ENCODE measurements at regions not wholly inside any gene's neighbourhood (a gene's known extent, or its start where the extent isn't known, plus 50 kb on each side); places are given as distances from the start of the nearest gene placed in this dataset.
"Not testable (repeated sequence)": the region's sequence is repeated elsewhere in the genome, so short reads cannot be mapped to it uniquely, and the experiment has no call there.

- not testable (repeated sequence) for H3K4me3 ChIP-seq; H3K4me1 ChIP-seq; H3K27me3 ChIP-seq; DNase-seq (ENCODE audit: low spot score in 2 of 2); H3K9me3 ChIP-seq; H3K36me3 ChIP-seq; H3K27ac ChIP-seq
- WGBS, 2 donors, result 72 to 80% methylated on average over 2 to 3 of the region's 6 CpGs
Observed at GRCh38 chr1:146645978-146646604, 292.0 kb upstream of the NBPF12 start.

DNA sequence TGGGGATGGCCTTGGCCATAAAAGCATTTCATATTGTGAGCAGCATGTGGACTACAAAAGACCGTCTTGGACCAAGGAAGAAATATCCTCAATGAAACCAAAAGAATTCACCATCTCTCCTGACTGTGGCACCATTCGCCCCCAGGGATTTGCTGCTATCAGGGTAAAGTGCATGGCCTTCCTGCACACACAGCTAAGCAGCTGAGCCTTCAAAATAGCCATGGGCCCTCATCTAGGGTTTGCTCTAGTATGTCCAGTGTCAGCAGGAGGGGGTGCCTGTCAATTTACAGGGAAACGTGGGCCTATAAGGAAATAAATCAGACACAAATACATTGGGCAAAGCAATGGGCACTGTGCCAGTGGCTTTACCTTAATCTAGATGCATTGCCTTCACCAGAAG, 296.6 kb upstream of the NBPF12 start:
- not testable (repeated sequence) for H3K4me3 ChIP-seq; H3K27me3 ChIP-seq; H3K4me1 ChIP-seq; H3K36me3 ChIP-seq; DNase-seq (ENCODE audit: low spot score in 2 of 2); H3K9me3 ChIP-seq; H3K27ac ChIP-seq
- 64 to 67% methylated on average over 1 of the region's 3 CpGs for WGBS, 2 donors

- H3K27me3 ChIP-seq; H3K4me3 ChIP-seq; H3K27ac ChIP-seq; H3K4me1 ChIP-seq; H3K9me3 ChIP-seq; DNase-seq (ENCODE audit: low spot score in 2 of 2); H3K36me3 ChIP-seq: not testable (repeated sequence)
- 86 to 91% methylated on average over 5 of the region's 5 CpGs for WGBS, 2 donors
Observed at GRCh38 chr1:146640671-146641070, 297.5 kb upstream of the NBPF12 start.

DNA sequence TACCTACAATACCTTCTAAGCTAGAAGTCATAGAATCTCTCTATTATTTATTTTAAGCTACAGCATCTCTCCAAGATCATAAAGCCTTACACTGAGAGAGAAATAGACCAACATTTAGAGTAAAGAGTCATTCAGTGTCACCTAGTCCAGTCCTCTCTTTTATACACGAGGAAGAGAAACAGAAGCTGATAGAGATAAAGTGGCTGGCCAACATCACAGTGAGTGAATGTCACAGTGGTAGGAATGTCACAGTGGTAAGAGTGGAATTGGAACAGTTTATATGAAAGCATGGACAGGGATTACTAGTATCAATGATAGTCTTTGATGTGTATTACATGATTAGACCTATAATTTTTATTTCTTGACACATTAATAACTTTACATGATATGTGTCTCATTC, 307.8 kb upstream of the NBPF12 start:
- not testable (repeated sequence) for H3K9me3 ChIP-seq; H3K4me3 ChIP-seq; H3K27ac ChIP-seq; H3K4me1 ChIP-seq; DNase-seq (ENCODE audit: low spot score in 2 of 2); H3K36me3 ChIP-seq; H3K27me3 ChIP-seq
- no CpG with 5 or more reads among the region's 1 CpG for WGBS, 2 donors

DNA sequence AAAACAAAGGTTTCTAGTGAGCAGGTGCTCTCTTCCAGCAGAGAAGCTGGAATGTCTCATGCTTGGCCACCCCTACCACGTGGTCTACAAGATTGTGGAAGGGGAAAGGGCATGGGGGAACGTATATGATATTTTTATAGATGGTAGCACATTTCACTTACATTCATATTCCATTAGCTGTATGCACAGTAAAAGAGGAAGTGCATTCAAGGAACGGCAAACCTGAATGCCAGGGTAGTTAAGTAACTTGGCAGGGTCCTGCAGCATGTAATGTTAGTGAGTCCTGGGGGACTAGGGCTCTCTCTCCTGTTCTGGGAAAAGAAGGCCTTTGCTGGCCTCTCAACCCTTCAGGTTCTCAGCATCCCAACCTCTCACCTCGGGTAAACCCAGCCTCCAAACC, 319.5 kb upstream of the NBPF12 start:
- H3K9me3 ChIP-seq; H3K27ac ChIP-seq; H3K4me1 ChIP-seq; H3K36me3 ChIP-seq; H3K4me3 ChIP-seq; DNase-seq (ENCODE audit: low spot score in 2 of 2); H3K27me3 ChIP-seq: not testable (repeated sequence)
- WGBS, 2 donors, result 60 to 72% methylated on average over 3 of the region's 4 CpGs

DNA sequence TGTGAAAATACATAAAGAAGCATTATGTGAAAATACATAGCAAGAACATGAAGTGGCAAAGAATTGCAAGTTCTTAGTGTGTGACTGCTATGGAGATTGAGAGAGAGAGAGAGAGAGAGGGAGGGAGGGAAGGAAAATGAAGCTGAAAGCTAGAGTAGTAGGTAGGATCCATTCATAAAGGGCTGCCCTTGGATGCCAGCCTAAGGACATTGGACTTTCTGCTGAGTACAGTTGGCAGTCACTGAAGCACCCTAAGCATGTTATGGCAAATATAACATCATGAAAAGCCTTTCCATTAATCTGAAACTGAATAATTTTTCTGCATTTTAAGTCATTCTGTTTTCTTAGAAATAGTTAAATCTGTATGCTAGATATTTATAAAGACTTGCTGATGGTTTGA, 333.4 kb upstream of the NBPF12 start:
- not testable (repeated sequence) for H3K4me1 ChIP-seq; H3K27me3 ChIP-seq; H3K36me3 ChIP-seq; DNase-seq (ENCODE audit: low spot score in 2 of 2); H3K27ac ChIP-seq; H3K9me3 ChIP-seq; H3K4me3 ChIP-seq

GRCh38 chr1:146600720-146601307, 337.3 kb upstream of the NBPF12 start:
- WGBS, 2 donors, result 16 to 23% methylated on average over 1 to 2 of the region's 3 CpGs
- DNase-seq (ENCODE audit: low spot score in 2 of 2); H3K9me3 ChIP-seq; H3K36me3 ChIP-seq; H3K27me3 ChIP-seq; H3K4me3 ChIP-seq; H3K4me1 ChIP-seq; H3K27ac ChIP-seq: not testable (repeated sequence)

DNA sequence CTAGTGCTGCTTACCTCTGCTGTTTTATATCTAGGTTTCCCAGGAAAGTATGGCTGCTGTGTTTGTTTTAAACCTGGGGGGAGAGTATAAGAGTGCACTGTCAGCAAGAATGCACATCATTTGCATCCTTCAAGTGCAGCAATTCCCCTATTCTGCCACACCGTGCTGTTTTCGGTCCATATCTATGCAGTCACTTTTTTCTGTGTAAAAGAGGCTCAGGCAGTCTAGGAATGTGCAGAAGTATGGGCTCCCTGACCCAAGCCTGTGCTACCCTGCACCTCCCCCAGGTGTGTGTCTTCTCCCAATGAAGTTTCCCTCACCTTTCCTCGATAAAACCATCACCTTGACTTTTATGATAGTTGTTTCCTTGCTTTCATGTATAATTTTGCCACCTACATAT, 338.2 kb upstream of the NBPF12 start:
- not testable (repeated sequence) for H3K36me3 ChIP-seq; H3K4me1 ChIP-seq; DNase-seq (ENCODE audit: low spot score in 2 of 2); H3K27me3 ChIP-seq; H3K4me3 ChIP-seq; H3K27ac ChIP-seq; H3K9me3 ChIP-seq
- WGBS, 2 donors, result 89 to 91% methylated on average over 1 of the region's 3 CpGs

- H3K27ac ChIP-seq; DNase-seq (ENCODE audit: low spot score in 2 of 2); H3K4me3 ChIP-seq; H3K36me3 ChIP-seq; H3K9me3 ChIP-seq; H3K4me1 ChIP-seq; H3K27me3 ChIP-seq: not testable (repeated sequence)
- WGBS, 2 donors, result 100% methylated on average over 1 of the region's 1 CpG
Observed at GRCh38 chr1:146581229-146581628, 352.4 kb upstream of the NOTCH2NLA start.

GRCh38 chr1:146567541-146567940, 338.7 kb upstream of the NOTCH2NLA start:
- H3K4me3 ChIP-seq; DNase-seq (ENCODE audit: low spot score in 2 of 2); H3K27me3 ChIP-seq; H3K27ac ChIP-seq; H3K9me3 ChIP-seq; H3K4me1 ChIP-seq; H3K36me3 ChIP-seq: not testable (repeated sequence)
- 46% methylated on average over 2 of the region's 2 CpGs; no CpG with 5 or more reads in 1 of the 2 donors for WGBS, 2 donors

DNA sequence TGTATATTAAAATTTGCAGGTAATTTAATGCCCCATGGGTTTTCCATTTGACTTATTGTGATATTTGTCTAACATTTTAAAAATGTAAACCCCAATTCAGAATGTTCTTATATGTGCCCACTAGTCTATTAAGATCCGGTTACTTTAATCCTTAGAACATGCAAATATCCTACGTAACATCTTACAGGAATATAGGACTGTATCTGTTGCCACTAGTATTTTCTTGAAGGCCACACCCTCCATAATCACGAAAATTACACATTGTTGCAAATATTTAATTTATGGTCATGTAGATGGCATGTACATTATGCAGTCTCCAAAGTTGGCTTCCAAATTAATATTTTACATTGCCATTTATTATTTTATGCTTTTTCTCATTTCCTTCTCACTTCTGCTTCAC, 329.2 kb upstream of the NOTCH2NLA start:
- H3K4me3 ChIP-seq; H3K27ac ChIP-seq; H3K27me3 ChIP-seq; H3K36me3 ChIP-seq; H3K9me3 ChIP-seq; DNase-seq (ENCODE audit: low spot score in 2 of 2); H3K4me1 ChIP-seq: not testable (repeated sequence)
- WGBS, 2 donors, result 100% methylated on average over 2 of the region's 3 CpGs

DNA sequence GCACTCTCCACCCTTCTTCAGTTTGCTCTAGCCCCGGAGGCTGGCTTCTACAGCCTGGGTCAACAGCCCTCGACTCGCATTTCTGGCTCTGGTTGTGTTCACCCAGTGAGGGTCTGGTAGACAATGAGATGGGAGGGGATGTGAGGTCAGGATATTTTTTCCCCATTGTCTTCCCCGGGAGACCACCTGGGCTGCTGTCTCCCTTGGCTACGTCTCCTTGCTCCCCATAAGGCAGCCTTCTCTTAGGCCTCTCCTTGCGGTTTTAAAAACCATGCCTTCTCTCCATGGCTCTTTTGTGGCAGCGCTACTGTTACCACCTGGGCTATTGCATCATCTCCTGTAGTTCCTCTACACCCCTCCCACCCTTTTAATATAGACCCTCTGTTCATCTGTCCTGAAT, 327.6 kb upstream of the NOTCH2NLA start:
- H3K4me1 ChIP-seq; H3K9me3 ChIP-seq; H3K27ac ChIP-seq; H3K27me3 ChIP-seq; DNase-seq (ENCODE audit: low spot score in 2 of 2); H3K36me3 ChIP-seq; H3K4me3 ChIP-seq: not testable (repeated sequence)
- WGBS, 2 donors, result 58% methylated on average over 5 of the region's 7 CpGs; no CpG with 5 or more reads in 1 of the 2 donors

- not testable (repeated sequence) for H3K9me3 ChIP-seq; DNase-seq (ENCODE audit: low spot score in 2 of 2); H3K27me3 ChIP-seq; H3K4me3 ChIP-seq; H3K36me3 ChIP-seq; H3K4me1 ChIP-seq; H3K27ac ChIP-seq
- WGBS, 2 donors, result 75 to 84% methylated on average over 2 to 3 of the region's 3 CpGs
Observed at GRCh38 chr1:146552414-146552813, 323.6 kb upstream of the NOTCH2NLA start.

GRCh38 chr1:146548684-146549083, 319.9 kb upstream of the NOTCH2NLA start:
- DNase-seq (ENCODE audit: low spot score in 2 of 2), result not testable (repeated sequence)
- 94 to 100% methylated on average over 2 to 5 of the region's 9 CpGs for WGBS, 2 donors

More at GRCh38 chr1:146548684-146549083, 319.9 kb upstream of the NOTCH2NLA start:
- not testable (repeated sequence) for H3K4me3 ChIP-seq, H3K9me3 ChIP-seq, H3K27me3 ChIP-seq, H3K36me3 ChIP-seq, H3K4me1 ChIP-seq, H3K27ac ChIP-seq

All from tibial nerve (tissue), 4 donors.